Mammary epithelial cell (primary cell): ENCODE measurements at regions not wholly inside any gene's neighbourhood (a gene's known extent, or its start where the extent isn't known, plus 50 kb on each side); places are given as distances from the start of the nearest gene placed in this dataset.

Experiments
- CTCF ChIP-seq, 2 donors: IDR thresholded peaks in 1 of 2; conservative IDR thresholded peaks in 1 of 2; 2 replicates each; pipeline ENCODE4 v1.5.1; 2011 to 2012; ENCODE audit warnings: inconsistent platforms in 2 of 2, low read length in 2 of 2, mild to moderate bottlenecking in 2 of 2, control low read depth in 1 of 2, low read depth in 1 of 2; ENCODE audit not compliant: insufficient read depth in 1 of 2; ENCODE audit errors: extremely low read depth in 1 of 2
- EZH2 ChIP-seq: IDR thresholded peaks from 2 replicates; pipeline ENCODE4 v1.6.1; 2012; ENCODE audit warnings: low read length, inconsistent platforms, borderline replicate concordance

GRCh38 chr2:179376881-179377280, 112.2 kb upstream of the SESTD1 start:
- TF ChIP-seq EZH2 (no peak), CTCF (conservative IDR thresholded peaks at IDR 0.05 in 1 of 2, IDR thresholded peaks at IDR 0.05 in 1 of 2; ENCODE audit: extremely low read depth in 1 of 2, insufficient read depth in 1 of 2, low read depth in 1 of 2, low read length in 2 of 2) (no peak)
